IMR-90 (cell line): ENCODE measurements at regions not wholly inside any gene's neighbourhood (a gene's known extent, or its start where the extent isn't known, plus 50 kb on each side); places are given as distances from the start of the nearest gene placed in this dataset.

Experiments
- ATAC-seq: fragments of 200-7000 bp; cut with Tn5 transposase; 2 replicates; pipeline ENCODE4 v1.9.1; 2020; ENCODE audit warnings: low read depth, mild to moderate bottlenecking, moderate library complexity
- BruUV-seq: library from RNA; stranded (reverse); fragments of 400-500 nt; replicated peaks from 2 replicates; lab custom pipeline; 2021; lab: Mats Ljungman, UMichigan
- CTCF ChIA-PET: fragments of 300-600 bp; formaldehyde crosslinking; extraction: SDS; loops from one replicate; lab custom pipeline; 2021; ENCODE audit warnings: antibody characterized with exemption; lab: Yijun Ruan, JAX
- POLR2A ChIA-PET: fragments of 300-600 bp; sonication (Branson Sonifier 250); formaldehyde crosslinking; loops from one replicate; lab custom pipeline; 2022; ENCODE audit warnings: antibody characterized with exemption; ENCODE audit not compliant: unreplicated experiment; lab: Charles Lee
- DNase-seq: peaks from one replicate; pipeline ENCODE4 v3.0.0; 2013
- H2AFZ ChIP-seq: replicated peaks from 2 replicates; pipeline ENCODE3; 2013; ENCODE audit warnings: low read length, mild to moderate bottlenecking; ENCODE audit not compliant: poor library complexity
- H2AK5ac ChIP-seq: 2 replicates; pipeline ENCODE4 v1.6.1; 2013; ENCODE audit warnings: low read depth, low read length, inconsistent platforms
- H2AK9ac ChIP-seq: replicated peaks from 2 replicates; pipeline ENCODE3; 2013; ENCODE audit warnings: mild to moderate bottlenecking, low read depth, low read length, moderate library complexity; ENCODE audit not compliant: poor library complexity
- H2BK120ac ChIP-seq: 2 replicates; pipeline ENCODE4 v1.6.1; 2013; ENCODE audit warnings: low read depth, low read length, inconsistent platforms
- H2BK15ac ChIP-seq: 3 replicates; pipeline ENCODE4 v1.6.1; 2013; ENCODE audit warnings: low read depth, low read length, inconsistent platforms
- H2BK20ac ChIP-seq: 2 replicates; pipeline ENCODE4 v1.6.1; 2013; ENCODE audit warnings: low read depth, mild to moderate bottlenecking, inconsistent platforms, low read length, moderate library complexity
- H2BK5ac ChIP-seq: 2 replicates; pipeline ENCODE4 v1.6.1; 2013; ENCODE audit warnings: mild to moderate bottlenecking, low read depth, low read length, inconsistent platforms; ENCODE audit not compliant: poor library complexity, severe bottlenecking
- H3K14ac ChIP-seq: replicated peaks from 2 replicates; pipeline ENCODE4 v1.6.1; 2013; ENCODE audit warnings: low read depth, low read length, inconsistent platforms
- H3K18ac ChIP-seq: 2 replicates; pipeline ENCODE4 v1.6.1; 2013; ENCODE audit warnings: low read depth, low read length, control low read depth
- H3K23ac ChIP-seq: 2 replicates; pipeline ENCODE4 v1.6.1; 2013; ENCODE audit warnings: low read depth, low read length, inconsistent platforms
- H3K27ac ChIP-seq: 2 replicates; pipeline ENCODE4 v1.5.1; 2013; ENCODE audit warnings: mild to moderate bottlenecking, control low read depth, low read length; ENCODE audit not compliant: insufficient read depth
- H3K27me3 ChIP-seq: 2 replicates; pipeline ENCODE4 v1.6.1; 2013; ENCODE audit warnings: low read length; ENCODE audit not compliant: control insufficient read depth, insufficient read depth
- H3K36me3 ChIP-seq: 2 replicates; pipeline ENCODE4 v1.6.1; 2013; ENCODE audit warnings: low read length, mixed read lengths; ENCODE audit not compliant: control insufficient read depth, insufficient read depth
- H3K4ac ChIP-seq: 2 replicates; pipeline ENCODE4 v1.6.1; 2013; ENCODE audit warnings: low read depth, low read length, inconsistent platforms
- H3K4me1 ChIP-seq: 2 replicates; pipeline ENCODE4 v1.6.1; 2013; ENCODE audit warnings: low read length, mixed read lengths; ENCODE audit not compliant: control insufficient read depth, insufficient read depth
- H3K4me2 ChIP-seq: 2 replicates; pipeline ENCODE4 v1.6.1; 2013; ENCODE audit warnings: low read depth, mild to moderate bottlenecking, control low read depth, low read length, moderate library complexity
- H3K4me3 ChIP-seq: 2 replicates; pipeline ENCODE4 v1.5.1; 2013; ENCODE audit warnings: low read depth, mild to moderate bottlenecking, control low read depth, low read length, moderate library complexity; ENCODE audit not compliant: insufficient read depth
- H3K56ac ChIP-seq: 2 replicates; pipeline ENCODE4 v1.6.1; 2013; ENCODE audit warnings: low read length, inconsistent platforms; ENCODE audit not compliant: insufficient read depth; ENCODE audit errors: extremely low read depth
- H3K79me1 ChIP-seq, 2 experiments: 2 replicates each; pipeline ENCODE4 v1.6.1; 2013; ENCODE audit warnings: low read length in 2 of 2, inconsistent platforms in 1 of 2, low read depth in 1 of 2
- H3K9ac ChIP-seq: 2 replicates; pipeline ENCODE4 v1.6.1; 2013; ENCODE audit warnings: low read depth, low read length, control low read depth
- H3K9me1 ChIP-seq: 2 replicates; pipeline ENCODE4 v1.6.1; 2013; ENCODE audit warnings: low read length, inconsistent platforms; ENCODE audit not compliant: insufficient read depth
- H3K9me3 ChIP-seq: 2 replicates; pipeline ENCODE4 v1.6.1; 2013; ENCODE audit warnings: low read length; ENCODE audit not compliant: control insufficient read depth, insufficient read depth
- H4K20me1 ChIP-seq: 2 replicates; pipeline ENCODE4 v1.6.1; 2013; ENCODE audit warnings: low read length, inconsistent platforms; ENCODE audit not compliant: insufficient read depth
- H4K5ac ChIP-seq: 2 replicates; pipeline ENCODE4 v1.6.1; 2013; ENCODE audit warnings: mild to moderate bottlenecking, low read depth, low read length, control low read depth
- H4K8ac ChIP-seq, 2 experiments: 2 replicates each; pipeline ENCODE4 v1.6.1; 2013; ENCODE audit warnings: low read depth in 2 of 2, low read length in 2 of 2, control low read depth in 1 of 2, inconsistent platforms in 1 of 2
- H4K91ac ChIP-seq: 2 replicates; pipeline ENCODE4 v1.6.1; 2013; ENCODE audit warnings: low read depth, low read length, inconsistent platforms; ENCODE audit not compliant: insufficient read depth
- BHLHE40 ChIP-seq: fragments of 150-350 bp; IDR thresholded peaks from 2 replicates; pipeline ENCODE4 v1.6.1; 2016; ENCODE audit warnings: mild to moderate bottlenecking, low read depth, low read length
- CEBPB ChIP-seq: IDR thresholded peaks from 2 replicates; pipeline ENCODE4 v1.6.1; 2012; ENCODE audit warnings: low read depth, low read length, improper control_type of control experiment
- CHD1 ChIP-seq: IDR thresholded peaks from 2 replicates; pipeline ENCODE4 v1.6.1; 2012; ENCODE audit warnings: low read depth, low read length, improper control_type of control experiment
- MAFK ChIP-seq: IDR thresholded peaks from 2 replicates; pipeline ENCODE4 v1.6.1; 2012; ENCODE audit warnings: low read depth, low read length, improper control_type of control experiment
- MAZ ChIP-seq: IDR thresholded peaks from 2 replicates; pipeline ENCODE4 v1.6.1; 2012; ENCODE audit warnings: low read depth, mild to moderate bottlenecking, low read length, improper control_type of control experiment, moderate library complexity, borderline replicate concordance
- NFE2L2 ChIP-seq: fragments of 150-350 bp; IDR thresholded peaks from 2 replicates; pipeline ENCODE4 v1.6.1; 2016; ENCODE audit warnings: low read depth, mild to moderate bottlenecking, low read length
- POLR2A ChIP-seq: IDR thresholded peaks from 2 replicates; pipeline ENCODE4 v1.6.1; 2012; ENCODE audit warnings: mild to moderate bottlenecking, low read depth, low read length
- RCOR1 ChIP-seq: IDR thresholded peaks from 2 replicates; pipeline ENCODE4 v1.6.1; 2012; ENCODE audit warnings: mild to moderate bottlenecking, low read length, improper control_type of control experiment; ENCODE audit not compliant: insufficient replicate concordance
- RFX5 ChIP-seq: IDR thresholded peaks from 2 replicates; pipeline ENCODE4 v1.8.0; 2012; ENCODE audit warnings: low read depth, mild to moderate bottlenecking, low read length, moderate library complexity
- SMC3 ChIP-seq: fragments of 150-350 bp; IDR thresholded peaks from 2 replicates; pipeline ENCODE4 v1.6.1; 2016; ENCODE audit warnings: low read depth, mild to moderate bottlenecking, antibody characterized with exemption, low read length, moderate library complexity
- WGBS, 2 experiments: methylation state at CpG; one replicate each; pipeline versions ENCODE4 v1.1.5 to v1.1.7; 2013; ENCODE audit warnings: missing lambda C conversion rate in 2 of 2; ENCODE audit not compliant: insufficient read length in 1 of 2; ENCODE audit errors: extremely low coverage in 2 of 2; 5-methylcytosine and 5-hydroxymethylcytosine counted together
- dilution Hi-C: fragments of 300-500 bp; cut with HindIII; formaldehyde crosslinking; loops from one replicate; pipeline ENCODE4 v1.14.3; 2018; ENCODE audit warnings: low sequenced_read_pairs; ENCODE audit not compliant: unreplicated experiment
- in situ Hi-C: fragments of 300-500 bp; cut with MboI; formaldehyde crosslinking; loops from 3 replicates; pipeline ENCODE4 v1.14.3; 2019; ENCODE audit warnings: low sequenced_read_pairs, inconsistent platforms, mixed read lengths
- intact Hi-C: fragments of 100-400 bp; cut with micrococcal nuclease; formaldehyde crosslinking; loops from 2 replicates; pipeline ENCODE4 v1.10.0; 2022
- TF ChIP-seq, protein P1 (sequence below): fragments of 150-350 bp; IDR thresholded peaks from 2 replicates; pipeline ENCODE4 v1.6.1; 2017; ENCODE audit warnings: mild to moderate bottlenecking, antibody characterized with exemption, low read length, low read depth
- TF ChIP-seq, protein P2 (sequence below): fragments of 150-350 bp; IDR thresholded peaks from 2 replicates; pipeline ENCODE4 v1.6.1; 2016; ENCODE audit warnings: low read depth, mild to moderate bottlenecking, low read length, moderate library complexity, borderline replicate concordance
- TF ChIP-seq, protein P3 (sequence below): conservative IDR thresholded peaks from 2 replicates; pipeline ENCODE4 v1.5.1; 2012; ENCODE audit warnings: mild to moderate bottlenecking, low read depth, low read length, improper control_type of control experiment

DNA sequence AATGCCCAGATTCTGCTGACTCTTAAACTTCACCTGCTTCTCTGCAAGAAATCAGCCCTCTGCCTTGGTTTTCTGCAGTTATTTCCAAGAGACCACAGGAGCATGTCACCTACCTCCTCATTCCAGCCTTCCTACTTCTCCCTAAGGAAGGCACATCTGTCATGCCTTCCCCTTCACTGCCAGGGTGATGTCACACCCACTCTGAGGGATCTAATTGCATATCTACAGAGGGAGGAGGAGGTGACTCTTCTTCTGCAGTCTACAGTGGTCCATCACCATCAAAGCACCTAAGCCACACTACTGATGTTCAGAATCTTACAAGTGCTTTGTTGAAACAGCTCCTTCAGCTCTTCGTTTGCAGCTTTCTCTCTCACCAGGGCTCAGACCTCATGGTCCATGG lies 275.5 kb downstream of the FGFR2 start:
- BruUV-seq = no TSS peak
- DNase-seq (no peak), ATAC-seq (no peak)
- no peak overlapping the region for H4K8ac ChIP-seq
- H3K18ac ChIP-seq = no peak overlapping the region
- H3K56ac ChIP-seq = no peak overlapping the region
- no peak overlapping the region for H2AK5ac ChIP-seq
- H3K23ac ChIP-seq = no peak overlapping the region
- no peak overlapping the region for H2BK15ac ChIP-seq
- TF ChIP-seq, protein P1, sequence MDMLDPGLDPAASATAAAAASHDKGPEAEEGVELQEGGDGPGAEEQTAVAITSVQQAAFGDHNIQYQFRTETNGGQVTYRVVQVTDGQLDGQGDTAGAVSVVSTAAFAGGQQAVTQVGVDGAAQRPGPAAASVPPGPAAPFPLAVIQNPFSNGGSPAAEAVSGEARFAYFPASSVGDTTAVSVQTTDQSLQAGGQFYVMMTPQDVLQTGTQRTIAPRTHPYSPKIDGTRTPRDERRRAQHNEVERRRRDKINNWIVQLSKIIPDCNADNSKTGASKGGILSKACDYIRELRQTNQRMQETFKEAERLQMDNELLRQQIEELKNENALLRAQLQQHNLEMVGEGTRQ = no peak
- TF ChIP-seq, protein P2, sequence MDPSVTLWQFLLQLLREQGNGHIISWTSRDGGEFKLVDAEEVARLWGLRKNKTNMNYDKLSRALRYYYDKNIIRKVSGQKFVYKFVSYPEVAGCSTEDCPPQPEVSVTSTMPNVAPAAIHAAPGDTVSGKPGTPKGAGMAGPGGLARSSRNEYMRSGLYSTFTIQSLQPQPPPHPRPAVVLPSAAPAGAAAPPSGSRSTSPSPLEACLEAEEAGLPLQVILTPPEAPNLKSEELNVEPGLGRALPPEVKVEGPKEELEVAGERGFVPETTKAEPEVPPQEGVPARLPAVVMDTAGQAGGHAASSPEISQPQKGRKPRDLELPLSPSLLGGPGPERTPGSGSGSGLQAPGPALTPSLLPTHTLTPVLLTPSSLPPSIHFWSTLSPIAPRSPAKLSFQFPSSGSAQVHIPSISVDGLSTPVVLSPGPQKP = no peak
- TF ChIP-seq MAFK (no peak), CHD1 (no peak), MAZ (no peak), RCOR1 (no peak), CEBPB (no peak), RFX5 (no peak), BHLHE40 (no peak), SMC3 (no peak), NFE2L2 (no peak), POLR2A (no peak)
- TF ChIP-seq, protein P3, sequence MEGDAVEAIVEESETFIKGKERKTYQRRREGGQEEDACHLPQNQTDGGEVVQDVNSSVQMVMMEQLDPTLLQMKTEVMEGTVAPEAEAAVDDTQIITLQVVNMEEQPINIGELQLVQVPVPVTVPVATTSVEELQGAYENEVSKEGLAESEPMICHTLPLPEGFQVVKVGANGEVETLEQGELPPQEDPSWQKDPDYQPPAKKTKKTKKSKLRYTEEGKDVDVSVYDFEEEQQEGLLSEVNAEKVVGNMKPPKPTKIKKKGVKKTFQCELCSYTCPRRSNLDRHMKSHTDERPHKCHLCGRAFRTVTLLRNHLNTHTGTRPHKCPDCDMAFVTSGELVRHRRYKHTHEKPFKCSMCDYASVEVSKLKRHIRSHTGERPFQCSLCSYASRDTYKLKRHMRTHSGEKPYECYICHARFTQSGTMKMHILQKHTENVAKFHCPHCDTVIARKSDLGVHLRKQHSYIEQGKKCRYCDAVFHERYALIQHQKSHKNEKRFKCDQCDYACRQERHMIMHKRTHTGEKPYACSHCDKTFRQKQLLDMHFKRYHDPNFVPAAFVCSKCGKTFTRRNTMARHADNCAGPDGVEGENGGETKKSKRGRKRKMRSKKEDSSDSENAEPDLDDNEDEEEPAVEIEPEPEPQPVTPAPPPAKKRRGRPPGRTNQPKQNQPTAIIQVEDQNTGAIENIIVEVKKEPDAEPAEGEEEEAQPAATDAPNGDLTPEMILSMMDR = no peak
- no peak overlapping the region for H3K4me3 ChIP-seq
- H2BK5ac ChIP-seq = no peak overlapping the region
- no CpG with 5 or more reads among the region's 1 CpG for WGBS, 2 experiments
- POLR2A ChIA-PET = no interaction called here
- CTCF ChIA-PET = no interaction called here
- no peak overlapping the region for H3K4ac ChIP-seq
- H3K36me3 ChIP-seq = no peaks in the 10 kb centered on the region
- H4K91ac ChIP-seq = no peak overlapping the region
- no peak overlapping the region for H3K27ac ChIP-seq
- H2AK9ac ChIP-seq = no peak overlapping the region
- no peak overlapping the region for H3K14ac ChIP-seq
- H3K4me2 ChIP-seq = no peak overlapping the region
- no peak overlapping the region for H4K5ac ChIP-seq
- no peaks in the 10 kb centered on the region for H4K20me1 ChIP-seq
- no peak overlapping the region for H2AFZ ChIP-seq
- H3K79me1 ChIP-seq = no peaks in the 10 kb centered on the region
- H2BK20ac ChIP-seq = no peak overlapping the region
- dilution Hi-C loops = no loop called here
- no peaks in the 10 kb centered on the region for H3K4me1 ChIP-seq
- in situ Hi-C loops = no loop called here
- no peaks in the 10 kb centered on the region for H3K27me3 ChIP-seq
- H2BK120ac ChIP-seq = no peak overlapping the region
- no peak overlapping the region for H3K9ac ChIP-seq
- H3K9me3 ChIP-seq = peaks cover 8% of the 10 kb centered on the region
- no peaks in the 10 kb centered on the region for H3K9me1 ChIP-seq
- intact Hi-C loops = no loop called here
